Loucy (cell line): ENCODE measurements at regions not wholly inside any gene's neighbourhood (a gene's known extent, or its start where the extent isn't known, plus 50 kb on each side); places are given as distances from the start of the nearest gene placed in this dataset.

Source experiments
- H2AFZ ChIP-seq: fragments of 200-600 bp; sonication (generic); 2 replicates; pipeline ENCODE4 v1.6.0; 2016; ENCODE audit warnings: antibody characterized with exemption, mild to moderate bottlenecking, low read length, moderate library complexity
- H3F3A ChIP-seq: fragments of 200-600 bp; 2 replicates; pipeline ENCODE4 v1.6.0; 2016; ENCODE audit warnings: antibody characterized with exemption, low read depth, mild to moderate bottlenecking
- H3K27me3 ChIP-seq: fragments of 200-600 bp; sonication (generic); 2 replicates; pipeline ENCODE4 v1.6.1; 2014; ENCODE audit warnings: low read length, mild to moderate bottlenecking; ENCODE audit not compliant: insufficient read depth, poor library complexity, severe bottlenecking
- H3K36me3 ChIP-seq: fragments of 200-600 bp; sonication (generic); 2 replicates; pipeline ENCODE4 v1.6.1; 2016; ENCODE audit warnings: low read length; ENCODE audit not compliant: insufficient read depth
- H3K4me1 ChIP-seq: fragments of 200-600 bp; sonication (generic); 2 replicates; pipeline ENCODE4 v1.5.1; 2014; ENCODE audit warnings: low read length, mild to moderate bottlenecking; ENCODE audit not compliant: insufficient read depth, poor library complexity, severe bottlenecking
- H3K4me2 ChIP-seq: fragments of 200-600 bp; sonication (generic); 2 replicates; pipeline ENCODE4 v1.6.0; 2014; ENCODE audit warnings: antibody characterized with exemption, low read length, low read depth, mild to moderate bottlenecking; ENCODE audit not compliant: poor library complexity, severe bottlenecking
- H3K4me3 ChIP-seq: fragments of 200-600 bp; sonication (generic); 2 replicates; pipeline ENCODE4 v1.5.1; 2014; ENCODE audit warnings: low read length, mild to moderate bottlenecking, mixed read lengths; ENCODE audit not compliant: poor library complexity, severe bottlenecking
- H3K79me2 ChIP-seq: fragments of 200-600 bp; sonication (generic); 2 replicates; pipeline ENCODE4 v1.6.1; 2014; ENCODE audit warnings: low read length; ENCODE audit not compliant: insufficient read depth
- H3K9ac ChIP-seq: fragments of 200-600 bp; sonication (generic); 2 replicates; pipeline ENCODE4 v1.6.0; 2014; ENCODE audit warnings: mild to moderate bottlenecking, low read depth, low read length, moderate library complexity; ENCODE audit not compliant: poor library complexity, severe bottlenecking
- H3K9me2 ChIP-seq: fragments of 200-600 bp; sonication (generic); replicated peaks from 2 replicates; pipeline ENCODE4 v1.6.1; 2016; ENCODE audit warnings: low read depth, low read length, mixed read lengths
- H3K9me3 ChIP-seq: fragments of 200-600 bp; sonication (generic); 2 replicates; pipeline ENCODE4 v1.6.1; 2014; ENCODE audit warnings: mild to moderate bottlenecking, antibody characterized with exemption, low read length, low read depth; ENCODE audit not compliant: insufficient read depth
- H4K20me1 ChIP-seq: fragments of 200-600 bp; sonication (generic); 2 replicates; pipeline ENCODE4 v1.6.0; 2014; ENCODE audit warnings: antibody characterized with exemption, low read length, mild to moderate bottlenecking; ENCODE audit not compliant: insufficient read depth, poor library complexity, severe bottlenecking
- EZH2phosphoT487 ChIP-seq: fragments of 200-600 bp; IDR thresholded peaks from 2 replicates; pipeline ENCODE4 v1.6.1; 2018; ENCODE audit warnings: antibody characterized with exemption, mild to moderate bottlenecking, moderate library complexity, borderline replicate concordance
- TF ChIP-seq, protein P1 (sequence below): fragments of 200-600 bp; sonication (generic); conservative IDR thresholded peaks from 2 replicates; pipeline ENCODE4 v1.5.1; 2014; ENCODE audit warnings: mild to moderate bottlenecking, antibody characterized with exemption, low read length

DNA sequence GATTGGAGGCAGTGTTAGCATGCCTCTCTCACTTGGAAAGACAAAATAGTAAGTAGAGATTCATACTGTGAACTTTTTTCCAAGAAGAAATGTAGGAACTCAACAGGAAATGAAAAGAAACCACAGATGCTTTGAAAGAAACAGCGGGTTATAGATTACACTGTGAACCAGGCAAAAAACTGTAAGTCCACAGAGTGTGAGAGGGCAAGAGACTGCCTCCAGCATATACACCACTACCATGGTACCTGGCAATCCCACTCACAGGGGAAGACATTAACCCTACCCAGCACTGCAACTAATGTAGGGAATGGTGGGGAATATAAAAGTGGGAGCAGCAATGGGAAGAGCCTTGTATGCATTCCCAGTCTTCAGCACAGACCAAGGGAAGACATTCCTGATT lies 150.6 kb upstream of the GALNT5 start:
- H3K4me2 ChIP-seq = no peak overlapping the region
- H3K9me3 ChIP-seq = no peaks in the 10 kb centered on the region; the same call in 1 of the 2 replicates
- H3K9ac ChIP-seq = no peak overlapping the region
- H3F3A ChIP-seq = no peaks in the 10 kb centered on the region
- no peaks in the 10 kb centered on the region for H4K20me1 ChIP-seq
- H3K4me3 ChIP-seq = no peak overlapping the region
- H2AFZ ChIP-seq = no peak overlapping the region
- H3K27me3 ChIP-seq = no peaks in the 10 kb centered on the region
- H3K79me2 ChIP-seq = no peaks in the 10 kb centered on the region
- TF ChIP-seq, protein P1, sequence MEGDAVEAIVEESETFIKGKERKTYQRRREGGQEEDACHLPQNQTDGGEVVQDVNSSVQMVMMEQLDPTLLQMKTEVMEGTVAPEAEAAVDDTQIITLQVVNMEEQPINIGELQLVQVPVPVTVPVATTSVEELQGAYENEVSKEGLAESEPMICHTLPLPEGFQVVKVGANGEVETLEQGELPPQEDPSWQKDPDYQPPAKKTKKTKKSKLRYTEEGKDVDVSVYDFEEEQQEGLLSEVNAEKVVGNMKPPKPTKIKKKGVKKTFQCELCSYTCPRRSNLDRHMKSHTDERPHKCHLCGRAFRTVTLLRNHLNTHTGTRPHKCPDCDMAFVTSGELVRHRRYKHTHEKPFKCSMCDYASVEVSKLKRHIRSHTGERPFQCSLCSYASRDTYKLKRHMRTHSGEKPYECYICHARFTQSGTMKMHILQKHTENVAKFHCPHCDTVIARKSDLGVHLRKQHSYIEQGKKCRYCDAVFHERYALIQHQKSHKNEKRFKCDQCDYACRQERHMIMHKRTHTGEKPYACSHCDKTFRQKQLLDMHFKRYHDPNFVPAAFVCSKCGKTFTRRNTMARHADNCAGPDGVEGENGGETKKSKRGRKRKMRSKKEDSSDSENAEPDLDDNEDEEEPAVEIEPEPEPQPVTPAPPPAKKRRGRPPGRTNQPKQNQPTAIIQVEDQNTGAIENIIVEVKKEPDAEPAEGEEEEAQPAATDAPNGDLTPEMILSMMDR = no peak
- no peak for TF ChIP-seq EZH2phosphoT487
- no peaks in the 10 kb centered on the region for H3K36me3 ChIP-seq
- H3K9me2 ChIP-seq = no peaks in the 10 kb centered on the region
- no peaks in the 10 kb centered on the region for H3K4me1 ChIP-seq

DNA sequence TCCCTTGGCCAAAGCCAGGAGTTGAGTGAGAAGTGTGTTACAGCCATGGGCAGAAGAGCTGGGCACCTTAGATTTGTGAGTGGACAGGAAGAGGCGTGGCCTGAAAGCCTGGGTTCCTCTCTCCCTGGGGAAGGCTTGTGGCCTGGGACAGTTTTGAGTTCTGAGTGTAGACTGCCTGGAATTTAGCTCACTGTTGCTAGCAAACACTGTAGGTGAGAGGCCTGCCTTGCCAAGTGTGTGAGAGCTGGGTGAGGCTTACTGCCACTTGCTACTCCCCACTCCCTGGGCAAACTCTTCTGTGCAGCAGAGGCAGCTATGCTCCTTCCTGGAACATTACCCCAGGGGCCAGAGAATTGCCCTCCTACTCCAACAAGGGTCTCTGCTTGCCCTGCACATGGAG lies 150.0 kb upstream of the GALNT5 start:
- Histone ChIP-seq H3K4me1 (no peaks in the 10 kb centered on the region), H3K4me2 (no peak overlapping the region), H3F3A (no peaks in the 10 kb centered on the region), H3K4me3 (no peak overlapping the region), H2AFZ (no peak overlapping the region), H3K27me3 (no peaks in the 10 kb centered on the region), H3K79me2 (no peaks in the 10 kb centered on the region), H4K20me1 (no peaks in the 10 kb centered on the region), H3K9me2 (no peaks in the 10 kb centered on the region), H3K36me3 (no peaks in the 10 kb centered on the region), H3K9ac (no peak overlapping the region), H3K9me3 (no peaks in the 10 kb centered on the region; the same call in 1 of the 2 replicates)
- no peak for TF ChIP-seq EZH2phosphoT487
- TF ChIP-seq, protein P1 = no peak

DNA sequence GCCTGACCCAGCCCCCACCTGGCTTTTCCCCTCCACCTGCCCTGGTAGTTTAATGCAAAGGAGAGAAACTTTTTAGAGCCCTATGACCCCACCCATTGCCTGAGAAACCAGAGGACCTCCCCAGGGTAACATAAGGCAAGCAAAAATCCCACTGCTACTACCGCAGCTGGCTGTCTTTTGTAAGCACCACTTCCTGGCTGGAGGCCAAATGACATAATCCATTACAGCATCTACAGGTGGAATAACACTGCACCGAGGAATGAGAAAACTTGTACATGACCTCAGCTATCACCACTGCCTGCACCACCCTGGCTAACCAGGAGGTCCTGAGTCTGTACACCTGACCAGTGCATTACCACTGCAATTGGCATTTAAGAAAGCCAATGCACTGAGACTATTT lies 149.6 kb upstream of the GALNT5 start:
- Histone ChIP-seq H4K20me1 (no peaks in the 10 kb centered on the region), H3K36me3 (no peaks in the 10 kb centered on the region), H3K9me3 (no peaks in the 10 kb centered on the region; the same call in 1 of the 2 replicates), H3K79me2 (no peaks in the 10 kb centered on the region), H3K4me3 (no peak overlapping the region), H3K4me2 (no peak overlapping the region), H3F3A (no peaks in the 10 kb centered on the region), H2AFZ (no peak overlapping the region), H3K9ac (no peak overlapping the region), H3K27me3 (no peaks in the 10 kb centered on the region), H3K9me2 (no peaks in the 10 kb centered on the region), H3K4me1 (no peaks in the 10 kb centered on the region)
- TF ChIP-seq, protein P1 = no peak
- no peak for TF ChIP-seq EZH2phosphoT487
